ENCODE measurements at regions not wholly inside any gene's neighbourhood (a gene's known extent, or its start where the extent isn't known, plus 50 kb on each side); places are given as distances from the start of the nearest gene placed in this dataset.
"Not testable (repeated sequence)": the region's sequence is repeated elsewhere in the genome, so short reads cannot be mapped to it uniquely, and the experiment has no call there.

DNA sequence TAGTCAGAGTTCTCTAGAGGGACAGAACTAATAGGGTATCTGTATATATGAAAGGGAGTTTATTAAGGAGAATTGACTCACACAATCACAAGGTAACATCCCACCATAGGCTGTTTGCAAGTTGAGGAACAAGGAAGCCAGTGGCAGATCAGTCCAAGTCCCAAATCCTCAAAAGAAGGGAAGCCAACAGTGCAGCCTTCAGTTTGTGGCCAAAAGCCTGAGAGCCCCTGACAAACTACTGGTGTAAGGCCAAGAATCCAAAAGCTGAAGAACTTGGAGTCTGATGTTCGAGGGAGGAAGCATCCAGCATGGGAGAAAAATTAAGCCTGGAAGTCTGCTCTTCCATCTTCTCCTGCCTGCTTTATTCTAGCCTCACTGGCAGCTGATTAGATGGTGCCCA lies 1107.2 kb upstream of the CELF2 start:
- DNase-seq, result no peak

DNA sequence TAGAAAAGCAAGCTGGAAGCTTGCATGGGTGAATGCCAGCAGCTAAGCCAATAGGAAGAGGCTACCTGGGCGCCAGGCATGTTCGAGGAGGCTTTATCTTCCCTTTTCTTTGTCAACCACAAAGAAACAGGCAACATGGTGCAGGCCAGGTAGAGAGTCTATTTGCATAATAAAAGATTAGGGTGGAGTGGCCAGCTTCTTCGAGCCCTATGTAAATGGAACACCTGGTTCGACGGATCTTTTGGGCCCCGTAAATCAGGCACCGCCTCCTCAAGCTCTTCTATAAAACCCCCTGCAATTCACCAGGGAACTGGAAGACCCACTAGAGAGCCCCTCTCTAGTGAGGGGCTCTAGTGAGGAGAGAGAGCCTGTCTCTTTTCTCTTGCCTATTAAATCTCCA lies 1106.2 kb upstream of the CELF2 start:
- peak in 1 of 3 experiments; percentile 38 for DNase-seq

DNA sequence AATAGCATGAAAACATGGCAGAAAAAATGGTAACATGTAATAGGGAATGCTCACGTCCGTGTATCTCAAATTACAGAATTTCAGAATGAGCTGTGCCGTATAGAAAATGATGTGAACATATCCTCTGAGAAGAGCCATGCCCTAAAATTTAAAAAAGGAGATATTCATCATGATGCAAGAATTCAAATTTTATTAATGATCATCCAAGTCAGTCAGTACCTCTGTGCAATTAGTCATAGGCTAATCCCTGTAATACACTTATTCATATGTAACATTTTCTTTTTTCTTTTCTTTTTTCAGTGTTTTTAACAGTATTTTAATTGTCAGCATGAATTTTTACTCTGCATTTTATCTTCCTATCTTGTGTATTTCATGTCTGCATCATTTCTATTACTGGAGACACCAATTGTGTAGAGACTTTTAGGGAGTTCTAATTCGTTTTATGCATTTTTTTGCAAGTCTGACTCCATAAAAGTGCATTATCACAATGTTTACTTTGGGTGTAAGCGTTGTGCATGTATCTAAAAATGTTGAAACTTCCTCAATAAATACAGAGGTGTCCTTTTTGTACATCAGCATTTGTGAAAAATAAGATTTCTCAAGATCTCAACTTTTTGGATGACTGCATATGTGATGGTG lies 1103.7 kb upstream of the CELF2 start:
- DNase-seq, result no peak

DNA sequence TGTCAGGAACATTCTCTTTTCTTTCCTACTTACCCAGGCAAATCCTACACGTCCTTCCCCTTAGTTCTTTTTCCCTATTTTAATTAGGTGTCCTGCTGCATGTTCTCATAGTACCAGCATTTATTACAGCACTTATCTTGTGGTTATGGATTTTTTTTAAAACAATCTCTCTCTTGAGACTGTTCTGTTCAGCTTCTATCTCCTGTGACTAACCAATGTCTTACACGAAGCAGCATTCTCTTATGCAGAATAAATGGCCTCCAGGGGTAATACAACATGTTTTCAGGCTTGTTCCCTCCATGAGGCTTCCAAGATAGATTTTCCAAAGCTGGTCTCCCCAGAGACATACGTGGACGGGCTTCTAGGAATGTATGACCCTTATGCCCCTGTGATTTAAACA lies 1096.1 kb upstream of the CELF2 start:
- no peak for DNase-seq

DNA sequence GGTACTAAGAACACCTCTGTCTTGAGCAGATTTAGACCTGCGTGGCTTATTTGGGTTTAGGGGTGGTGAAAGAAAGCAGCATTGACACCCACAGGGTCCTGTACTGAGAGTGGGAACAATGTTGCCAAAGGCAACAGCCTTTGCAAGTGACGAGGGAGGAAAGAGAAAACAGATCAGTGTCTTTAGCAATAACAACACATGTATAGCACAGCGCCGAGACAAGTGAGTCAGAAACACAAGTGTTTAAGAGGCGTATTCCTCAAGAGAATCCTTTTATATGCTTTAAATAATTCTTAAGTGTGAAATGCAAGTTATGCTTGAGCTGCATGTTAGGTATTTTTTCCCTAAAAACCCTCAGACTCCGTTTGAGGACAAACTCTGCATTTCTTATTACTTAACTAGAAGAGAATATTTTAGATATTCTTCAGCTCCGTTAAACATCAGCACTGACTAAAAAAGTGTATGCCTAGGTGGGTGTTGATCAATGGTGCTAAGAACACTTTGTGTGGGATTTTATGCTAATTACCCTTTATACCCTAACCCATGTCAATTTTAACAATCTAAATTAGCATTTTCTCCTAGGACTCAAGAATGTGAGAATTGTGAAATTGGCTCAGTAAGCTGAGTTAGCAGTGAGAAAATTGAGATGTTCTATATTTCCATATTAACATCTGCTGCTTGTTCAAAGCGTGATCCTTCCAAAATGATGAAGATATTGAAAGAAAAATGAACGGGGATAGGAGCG lies 1095.4 kb upstream of the CELF2 start:
- DNase-seq, result no peak

DNA sequence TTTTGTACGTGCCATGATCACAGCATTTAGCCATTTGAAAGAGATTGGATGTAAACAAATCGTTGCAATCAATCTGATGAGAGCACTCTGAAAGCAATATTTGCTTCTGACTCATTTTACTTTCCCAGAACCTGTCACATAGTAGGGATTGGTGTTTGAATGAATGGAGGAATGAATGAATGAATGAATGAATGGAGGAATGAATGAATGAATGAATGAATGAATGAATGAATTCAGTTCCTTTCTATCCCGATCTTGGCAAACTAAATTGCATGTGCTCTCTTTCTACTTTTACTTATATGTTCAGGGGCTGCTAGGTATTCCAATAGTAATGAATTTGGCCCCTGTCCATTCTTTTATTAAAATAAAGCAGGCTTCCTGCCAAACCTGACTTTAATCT lies 1091.7 kb upstream of the CELF2 start:
- DNase-seq, result no peak

DNA sequence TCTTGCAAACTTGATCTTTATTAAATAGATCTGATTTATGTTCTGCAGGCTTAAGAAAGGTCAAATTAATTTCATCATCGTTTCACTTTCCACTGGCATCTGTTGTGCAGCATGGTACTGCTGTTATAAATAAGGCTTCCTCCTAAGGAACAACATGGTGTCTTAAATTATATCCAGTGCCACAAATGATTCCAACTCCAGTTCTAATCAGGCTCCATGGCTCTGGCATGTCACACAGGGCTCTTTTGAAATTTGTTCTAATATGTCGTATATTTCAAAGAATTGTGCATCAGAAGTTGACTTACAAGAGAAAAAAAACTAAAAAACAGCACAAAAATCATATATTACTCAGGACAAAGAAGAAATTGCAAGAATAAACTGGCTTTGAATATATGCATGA lies 1090.8 kb upstream of the CELF2 start:
- DNase-seq, result no peak

DNA sequence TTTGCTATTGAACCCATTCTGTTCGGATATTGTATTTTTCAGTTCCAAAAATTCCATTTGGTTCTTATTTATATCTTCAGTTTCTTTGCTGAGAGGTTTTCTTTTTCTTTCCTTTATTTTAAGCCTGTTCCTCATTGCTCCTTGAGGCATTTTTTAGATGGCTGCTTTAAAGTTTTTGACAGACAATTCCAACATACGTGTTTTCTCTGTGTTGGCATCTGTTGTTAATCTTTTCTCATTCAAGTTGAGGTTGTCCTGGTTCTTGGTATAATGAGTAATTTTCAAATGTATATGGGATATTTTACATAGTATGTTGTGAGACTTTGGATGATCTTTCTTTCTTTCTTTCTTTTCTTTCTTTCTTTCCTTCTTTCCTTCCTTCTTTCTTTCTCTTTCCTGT lies 1078.0 kb upstream of the CELF2 start:
- no peak for DNase-seq

DNA sequence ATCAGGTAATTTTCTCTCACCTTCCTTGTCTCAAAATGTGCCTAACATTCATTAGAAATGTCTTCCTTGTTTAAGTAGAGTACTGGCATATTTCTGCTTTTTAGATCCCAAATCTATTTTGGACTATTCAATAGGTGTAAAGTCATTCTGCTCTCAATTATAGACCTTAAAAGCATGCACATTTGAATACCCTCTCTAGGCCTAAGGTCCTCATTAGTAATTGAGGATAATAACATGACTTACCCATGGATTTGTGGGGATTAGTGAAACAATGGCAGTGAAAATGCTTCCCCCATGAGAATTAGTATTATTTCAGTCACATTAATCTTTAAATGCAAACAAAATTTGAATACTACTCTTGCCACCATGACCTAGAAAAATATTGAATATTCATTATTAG lies 1073.0 kb upstream of the CELF2 start:
- DNase-seq, result no peak

DNA sequence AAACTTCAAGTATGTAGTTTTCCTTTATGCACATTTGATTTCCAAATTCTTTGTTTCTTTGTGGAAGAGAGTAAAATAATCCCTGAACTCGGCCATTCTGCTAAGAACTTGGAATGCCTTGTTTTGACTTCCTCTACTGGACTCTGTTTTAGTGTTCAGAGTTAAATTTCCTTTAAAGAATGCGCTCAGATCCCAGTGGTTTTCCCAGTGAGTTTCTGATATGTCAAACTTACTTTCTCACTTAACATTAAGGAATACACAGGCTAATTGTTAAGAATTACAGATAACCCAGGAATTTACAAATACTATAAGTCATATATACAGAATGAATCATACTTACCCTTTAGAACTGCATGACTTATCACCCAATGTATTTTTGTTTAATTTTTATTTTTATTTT lies 1067.6 kb upstream of the CELF2 start:
- no peak for DNase-seq

DNA sequence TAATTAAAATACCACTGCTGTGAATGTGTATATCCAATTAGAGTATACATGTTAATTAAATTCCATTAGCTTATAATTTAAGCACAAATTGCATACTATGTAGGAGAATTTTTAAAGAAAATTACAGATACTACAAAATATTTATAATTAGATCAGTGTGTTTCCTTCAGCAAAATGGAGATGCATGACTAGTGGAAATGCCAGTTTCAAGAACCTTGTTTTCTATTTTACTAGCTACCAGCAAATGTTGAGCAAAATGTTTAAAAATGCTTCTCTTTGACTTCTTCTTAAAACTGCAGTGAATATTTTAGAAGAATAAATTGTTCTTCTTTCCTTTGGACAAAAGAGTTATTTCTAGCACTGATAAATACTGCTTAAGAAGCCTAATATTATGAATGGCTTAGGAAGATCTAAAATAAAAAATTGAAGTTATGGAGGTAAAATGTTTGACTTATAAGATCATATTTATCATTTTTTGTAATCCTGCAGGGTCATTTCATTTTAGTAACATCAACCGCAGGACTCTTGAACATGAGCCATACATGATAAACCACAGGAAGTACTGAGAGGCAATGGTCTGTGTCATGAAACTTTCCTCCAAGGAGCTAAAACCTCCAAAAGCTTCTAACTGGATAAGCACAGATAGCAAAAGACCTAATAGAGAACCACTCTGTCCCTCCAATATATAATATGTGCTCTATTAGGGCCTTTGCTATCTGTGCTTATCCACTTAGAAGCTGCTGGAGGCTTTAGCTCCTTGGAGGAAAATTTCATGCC lies 1066.0 kb upstream of the CELF2 start:
- DNase-seq, result no peak

DNA sequence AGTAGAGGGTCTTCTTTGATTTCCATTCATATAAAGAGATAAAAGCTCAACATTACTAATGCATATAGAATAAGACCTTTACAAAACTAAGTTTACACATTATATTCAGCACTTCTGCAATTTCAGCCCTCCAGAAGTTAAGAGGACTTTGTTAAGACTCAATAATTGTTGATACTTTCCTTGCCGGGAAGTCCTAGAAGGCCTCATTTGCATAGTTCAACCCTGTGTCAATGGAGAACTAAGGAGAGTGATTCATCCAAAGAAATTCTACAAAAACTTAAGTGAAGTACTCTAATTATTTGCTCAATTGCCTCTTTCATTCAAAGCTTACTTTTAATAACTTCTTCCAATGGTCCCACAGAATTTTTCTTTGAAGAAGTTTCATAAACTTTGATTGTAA lies 1060.3 kb upstream of the CELF2 start:
- no peak for DNase-seq

DNA sequence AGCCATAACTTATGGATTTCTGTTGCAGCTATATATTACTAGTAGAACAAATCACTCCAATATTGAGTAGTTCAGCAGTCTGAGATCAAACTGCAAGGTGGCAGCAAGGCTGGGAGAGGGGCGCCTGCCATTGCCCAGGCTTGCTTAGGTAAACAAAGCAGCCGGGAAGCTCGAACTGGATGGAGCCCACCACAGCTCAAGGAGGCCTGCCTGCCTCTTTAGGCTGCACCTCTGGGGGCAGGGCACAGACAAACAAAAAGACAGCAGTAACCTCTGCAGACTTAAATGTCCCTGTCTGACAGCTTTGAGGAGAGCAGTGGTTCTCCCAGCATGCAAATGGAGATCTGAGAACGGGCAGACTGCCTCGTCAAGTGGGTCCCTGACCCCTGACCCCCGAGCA lies 1059.8 kb upstream of the CELF2 start:
- not testable (repeated sequence) for DNase-seq

DNA sequence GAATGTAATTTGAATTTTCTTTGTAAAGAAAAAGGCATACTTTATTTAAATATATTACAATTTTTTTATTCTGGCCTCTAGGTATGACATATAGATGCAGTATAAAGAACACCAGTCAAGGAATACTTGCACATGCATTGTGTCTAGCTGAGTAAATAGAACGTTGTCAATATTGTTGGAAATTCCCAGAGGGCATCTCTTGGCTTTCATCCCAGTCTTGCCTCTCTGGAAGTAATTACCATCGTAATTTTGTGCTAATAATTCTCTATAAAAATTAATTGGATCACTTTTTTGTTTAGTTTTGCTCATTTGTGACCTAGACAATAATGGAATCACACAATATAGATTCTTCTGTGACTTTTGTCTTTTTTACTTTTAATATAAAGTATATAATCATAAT lies 1052.3 kb upstream of the CELF2 start:
- DNase-seq, result no peak

DNA sequence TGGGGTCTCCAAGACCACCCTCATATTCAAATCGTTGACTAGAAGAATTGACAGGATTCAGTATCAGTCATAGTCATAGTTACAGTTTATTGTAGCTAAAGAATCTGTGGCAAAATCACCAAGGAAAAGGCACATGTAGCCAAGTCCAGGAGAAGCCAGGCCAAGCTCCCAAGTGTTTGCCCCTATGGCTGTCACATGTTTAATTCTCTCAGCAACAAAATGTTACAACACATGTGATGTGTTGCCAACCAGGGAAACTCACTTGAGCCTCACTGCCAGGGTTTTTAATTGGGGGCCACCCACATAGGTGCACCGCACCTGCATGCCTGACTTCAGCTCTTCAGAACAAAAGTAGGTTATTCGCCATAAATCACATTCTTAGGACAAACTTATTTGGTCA lies 1030.9 kb upstream of the CELF2 start:
- DNase-seq, result no peak

DNA sequence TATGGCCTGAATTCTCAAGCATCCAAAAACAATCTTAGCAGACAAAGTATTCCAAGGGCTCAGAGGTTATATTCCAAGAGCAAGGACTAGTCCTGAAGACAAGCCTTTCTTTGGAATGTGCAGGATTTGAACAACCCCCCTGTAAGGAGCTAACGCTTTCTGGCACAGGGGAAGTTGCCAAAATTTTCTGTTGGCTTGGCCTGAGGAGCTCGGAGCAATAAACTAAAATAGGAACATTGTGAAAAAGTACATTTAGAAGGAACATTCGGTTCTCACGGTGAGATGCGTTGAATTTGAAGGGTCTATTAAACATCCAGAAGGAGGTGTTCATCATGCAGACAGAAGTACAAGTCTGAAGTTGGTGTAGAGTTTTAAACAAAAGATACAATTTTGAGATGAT lies 1030.5 kb upstream of the CELF2 start:
- DNase-seq, result no peak

DNA sequence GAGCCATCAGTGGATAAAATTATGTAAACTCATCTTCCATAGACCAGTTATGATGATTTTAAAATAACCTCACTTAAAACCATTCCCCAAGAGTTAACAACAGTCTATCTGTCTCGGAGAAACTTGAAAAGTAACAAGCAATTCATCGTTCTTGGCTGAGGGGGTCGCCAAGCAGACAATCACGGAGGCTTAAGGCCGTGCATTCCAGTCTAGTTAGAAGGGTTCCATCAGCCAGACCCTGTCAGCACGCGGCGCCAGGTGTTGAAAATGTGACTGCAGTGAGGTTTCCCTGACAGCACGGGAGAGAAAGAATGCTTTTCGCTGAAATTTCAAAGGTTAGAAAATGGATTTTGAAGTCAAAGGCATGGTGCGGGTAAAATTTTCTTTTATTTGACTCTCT lies 1025.0 kb upstream of the CELF2 start:
- DNase-seq, result no peak

DNA sequence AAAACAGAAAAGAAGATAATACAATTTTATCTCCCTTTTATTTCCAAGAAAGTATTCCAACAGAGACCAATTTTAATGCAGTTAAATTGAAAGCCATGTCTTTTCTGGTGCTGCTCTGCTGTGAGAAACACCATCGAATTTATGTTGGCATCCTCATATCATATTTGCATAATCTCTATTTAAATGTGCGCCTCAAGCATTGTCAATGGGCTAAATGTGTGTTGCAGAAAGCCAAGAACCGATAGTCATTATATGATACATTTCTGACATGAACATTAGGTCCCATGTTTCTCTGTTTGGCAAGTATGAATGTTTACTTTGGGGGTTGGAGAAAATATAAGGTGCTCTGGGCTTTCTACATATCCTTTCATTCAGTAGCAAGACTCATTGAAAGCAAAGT lies 1023.5 kb upstream of the CELF2 start:
- DNase-seq, result no peak

DNA sequence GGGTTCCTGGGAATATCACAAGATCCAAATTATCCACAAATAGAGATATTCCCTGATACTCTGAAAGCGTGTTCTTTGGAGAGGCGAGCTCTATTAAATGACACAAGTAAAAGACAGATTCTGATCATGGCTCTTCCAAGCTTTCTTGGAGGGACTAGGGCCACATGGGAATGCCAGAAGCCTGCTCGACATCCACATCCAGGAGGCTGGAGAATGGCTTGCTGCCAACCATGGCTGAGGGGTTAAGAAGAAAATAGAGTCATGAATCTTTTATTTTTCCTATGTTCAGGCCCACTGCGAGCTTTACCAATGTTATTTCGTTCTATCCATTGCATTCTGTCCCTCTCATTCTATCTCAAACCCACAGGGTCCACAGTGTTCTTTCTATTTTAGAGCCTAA lies 1018.0 kb upstream of the CELF2 start:
- DNase-seq, result no peak

DNA sequence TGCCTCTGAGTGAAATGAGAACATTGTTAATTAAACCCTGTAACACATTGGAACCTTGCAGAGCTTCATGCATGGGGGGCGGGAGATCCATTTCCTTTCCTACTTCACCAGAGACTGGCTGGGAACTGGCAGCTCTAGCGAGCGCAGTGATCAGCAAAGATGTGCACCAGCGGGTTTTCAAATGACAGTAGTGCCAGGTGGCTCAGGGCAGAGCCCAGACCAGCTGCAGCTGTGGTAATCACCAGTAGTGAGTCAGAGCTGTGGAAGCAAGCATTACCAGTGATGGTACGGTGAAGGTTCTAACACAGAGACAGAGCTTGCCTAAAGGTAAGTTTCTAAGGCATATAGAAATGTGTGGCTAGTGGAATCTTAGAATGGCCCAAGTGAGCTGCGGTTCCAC lies 1009.7 kb upstream of the CELF2 start:
- peak in 1 of 3 experiments; percentile 1 for DNase-seq

DNA sequence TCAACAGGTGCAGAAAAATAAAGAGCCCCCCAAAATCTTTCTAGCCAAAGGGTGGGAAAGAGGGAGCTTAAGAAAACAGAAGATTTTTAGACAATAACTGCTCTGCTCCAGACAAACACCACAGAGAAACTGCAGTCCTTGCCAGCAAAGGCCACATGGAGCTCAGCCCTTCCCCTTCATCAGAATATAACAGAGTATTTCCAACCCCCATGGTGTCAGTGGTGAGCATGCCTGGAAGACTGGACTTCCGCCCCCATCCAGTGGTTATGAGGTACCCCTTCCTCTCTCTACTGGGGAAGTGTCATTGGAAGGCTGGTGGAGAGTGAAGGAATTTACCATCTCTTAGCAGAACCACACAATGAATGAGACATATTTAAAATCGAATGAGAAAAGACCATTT lies 1007.3 kb upstream of the CELF2 start:
- DNase-seq, result no peak

DNA sequence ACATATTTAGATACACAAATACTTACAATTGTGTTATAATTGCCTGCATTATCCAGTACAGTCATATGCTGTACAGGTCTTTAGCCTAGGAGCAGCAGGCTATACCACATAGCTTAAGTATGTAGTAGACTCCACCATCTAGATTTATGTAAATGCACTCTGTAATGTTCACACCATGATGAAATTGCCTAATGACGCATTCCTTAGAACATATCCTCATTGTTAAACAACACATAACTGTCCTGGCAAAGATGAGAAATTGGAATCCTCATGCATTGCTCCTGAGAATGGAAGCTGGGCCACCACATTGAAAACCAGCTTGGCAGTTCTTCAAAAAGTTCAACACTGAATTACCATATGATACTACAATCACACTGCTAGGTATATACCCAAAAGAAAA lies 1002.8 kb upstream of the CELF2 start:
- no peak for DNase-seq

DNA sequence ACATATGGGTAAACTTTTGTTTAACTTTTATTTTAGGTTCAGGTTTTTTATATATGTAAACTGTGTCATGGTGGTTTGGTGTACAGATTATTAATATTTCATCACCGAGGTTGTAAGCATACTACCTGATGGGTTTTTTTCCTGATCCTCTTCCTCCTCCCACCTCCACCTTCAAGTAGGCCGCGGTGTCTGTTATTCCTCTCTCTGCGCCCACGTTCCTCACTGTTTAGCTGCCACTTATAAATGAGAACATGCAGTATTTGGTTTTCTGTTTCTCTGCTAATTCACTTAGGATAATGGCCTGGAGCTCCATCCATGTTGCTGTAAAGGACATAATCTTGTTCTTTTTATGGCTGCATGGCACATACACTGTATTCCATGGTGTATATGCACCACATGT lies 1000.0 kb upstream of the CELF2 start:
- no peak for DNase-seq

DNA sequence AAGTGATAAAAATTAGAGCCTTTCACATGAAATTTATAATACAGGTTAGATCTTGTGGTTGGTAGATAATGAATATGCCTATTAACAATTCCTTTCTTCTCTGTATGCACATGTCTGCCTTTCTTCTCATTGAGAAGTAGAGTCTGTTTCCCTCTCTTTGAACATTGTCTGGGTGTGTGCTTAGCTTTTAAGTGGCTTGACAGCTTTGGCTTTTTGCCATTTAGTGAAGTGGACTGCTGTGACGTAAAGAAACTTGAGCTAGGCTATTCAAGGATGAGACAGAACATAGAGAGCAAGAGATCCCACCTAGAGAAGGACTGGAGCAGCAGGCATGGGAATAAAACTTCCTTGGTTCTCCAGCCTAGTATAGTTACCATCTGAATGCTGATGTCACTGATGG lies 996.7 kb upstream of the CELF2 start:
- peak in 2 of 3 experiments; percentile 3 to 85 for DNase-seq

Data from NCI-H1417 (cell line).